Muscle of arm (tissue), 1 donor: ENCODE measurements at regions not wholly inside any gene's neighbourhood (a gene's known extent, or its start where the extent isn't known, plus 50 kb on each side); places are given as distances from the start of the nearest gene placed in this dataset.
"Not testable (repeated sequence)": the region's sequence is repeated elsewhere in the genome, so short reads cannot be mapped to it uniquely, and the experiment has no call there.

Experiments
- DNase-seq: peaks from one replicate; pipeline ENCODE4 v3.0.0-alpha.2; 2013

DNA sequence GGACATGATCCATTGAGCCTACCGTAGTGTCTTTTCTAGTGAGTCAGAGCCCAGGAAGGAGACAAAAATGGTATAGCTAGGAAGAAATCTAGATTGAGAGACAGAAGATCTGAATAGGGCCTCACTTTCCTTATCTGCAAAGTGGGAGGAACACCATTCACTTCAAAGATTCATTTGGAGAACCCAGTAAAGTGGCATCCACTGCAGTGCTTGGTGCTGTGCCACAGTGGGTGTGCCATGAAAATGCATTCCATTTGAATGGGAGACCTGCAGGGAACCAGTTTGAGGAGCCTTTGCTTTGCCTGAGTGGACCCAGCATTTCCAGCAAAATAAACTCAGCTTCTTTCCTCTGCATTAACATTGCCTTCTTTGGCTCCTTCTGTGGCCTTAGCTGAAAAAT is 470.5 kb upstream of the CADM1 start:
- DNase-seq, result no peak

DNA sequence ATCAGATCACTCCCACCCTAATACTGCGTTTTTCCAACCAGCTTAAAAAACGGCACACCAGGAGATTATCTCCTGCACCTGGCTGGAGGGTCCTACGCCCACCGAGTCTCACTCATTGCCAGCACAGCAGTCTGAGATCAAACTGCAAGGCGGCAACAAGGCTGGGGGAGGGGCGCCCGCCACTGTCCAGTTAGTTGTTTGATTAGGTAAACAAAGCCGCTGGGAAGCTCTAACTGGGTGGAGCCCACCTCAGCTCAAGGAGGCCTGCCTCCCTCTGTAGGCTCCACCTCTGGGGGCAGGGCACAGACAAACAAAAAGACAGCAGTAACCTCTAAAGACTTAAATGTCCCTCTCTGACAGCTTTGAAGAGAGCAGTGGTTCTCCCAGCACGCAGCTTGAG is 463.0 kb upstream of the CADM1 start:
- not testable (repeated sequence) for DNase-seq

GRCh38 chr11:115965767-115966504 is 461.7 kb upstream of the CADM1 start:
- no peak for DNase-seq

DNA sequence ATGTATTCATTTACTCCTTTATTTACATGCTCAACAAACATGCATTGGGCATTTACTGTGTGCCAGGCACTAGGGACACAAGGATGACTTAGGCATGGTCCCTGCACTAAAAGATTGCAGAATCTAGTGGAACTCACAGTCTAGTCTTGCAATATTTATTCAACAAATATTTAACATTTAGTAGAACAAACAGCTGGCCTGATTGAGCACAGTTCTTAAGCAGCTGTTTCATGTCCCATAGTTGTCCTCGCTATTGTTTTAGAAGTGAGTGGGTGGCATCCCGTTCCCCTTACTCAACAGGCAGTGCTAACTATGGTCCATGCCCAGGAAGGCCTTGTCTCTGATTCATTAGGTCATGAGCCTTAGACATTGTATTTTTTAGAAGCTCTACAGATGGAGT is 459.9 kb upstream of the CADM1 start:
- DNase-seq, result no peak

GRCh38 chr11:115963156-115963555 is 458.9 kb upstream of the CADM1 start:
- DNase-seq, result peak; percentile 41

DNA sequence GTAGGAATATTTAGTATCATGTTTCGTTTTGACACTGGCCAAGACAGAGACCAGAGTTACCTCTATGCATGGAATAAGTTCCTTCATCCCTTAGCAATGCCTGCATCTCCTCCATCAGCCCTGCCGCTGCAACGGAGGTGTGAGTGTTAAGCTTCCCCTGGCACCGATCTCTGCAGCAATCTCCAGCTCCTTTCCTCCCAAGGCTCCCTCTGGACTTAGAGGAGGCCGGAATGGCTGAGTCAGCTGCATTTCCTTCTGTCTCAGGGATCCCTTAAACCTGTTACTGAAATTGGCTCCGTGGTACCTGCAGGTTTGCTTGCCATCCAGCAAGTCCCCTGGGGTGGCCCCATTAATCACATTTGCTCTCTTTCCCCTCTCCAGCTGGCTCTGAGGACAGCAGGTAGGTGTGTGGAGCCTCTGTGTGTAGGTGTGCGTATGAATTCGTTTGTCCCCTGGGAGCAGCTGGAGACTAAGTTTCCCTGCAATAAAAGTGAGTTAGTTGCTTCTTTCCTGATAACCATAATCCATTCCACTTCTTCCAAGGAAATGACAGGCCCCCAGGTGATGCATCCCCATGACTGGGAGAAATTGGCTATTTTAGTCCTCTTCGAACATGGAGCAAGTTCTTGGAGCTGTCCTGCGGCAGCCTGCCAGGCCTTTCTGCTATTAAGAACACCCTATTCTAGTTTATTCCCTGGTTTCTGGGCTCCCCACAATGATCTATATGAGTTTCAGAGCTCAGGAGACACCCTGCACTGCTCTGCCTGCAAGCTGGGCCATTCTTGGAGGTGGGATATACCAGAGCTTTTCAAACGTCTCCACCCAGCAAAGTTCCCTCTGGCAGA is 457.2 kb upstream of the CADM1 start:
- no peak for DNase-seq

DNA sequence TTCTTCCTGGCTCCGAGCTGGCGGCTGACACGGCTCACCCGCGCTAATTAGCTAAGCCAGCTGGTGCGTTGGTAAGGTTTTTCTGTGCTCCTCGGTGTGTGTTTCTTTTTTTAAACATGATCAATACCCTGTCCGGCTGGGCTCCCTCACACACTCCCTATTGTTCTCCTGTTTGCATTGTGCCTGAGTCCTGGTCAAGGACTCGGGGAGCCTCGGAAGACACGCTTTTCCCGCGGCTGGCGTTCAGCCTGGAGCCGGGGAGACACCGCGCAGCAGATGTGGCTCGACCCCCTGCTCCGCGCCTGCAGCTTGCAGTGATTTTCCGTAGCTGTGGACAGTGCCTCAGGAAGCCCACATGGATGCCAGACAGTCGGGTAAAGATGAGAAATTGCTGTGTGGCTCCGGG is 454.9 kb upstream of the CADM1 start:
- no peak for DNase-seq

DNA sequence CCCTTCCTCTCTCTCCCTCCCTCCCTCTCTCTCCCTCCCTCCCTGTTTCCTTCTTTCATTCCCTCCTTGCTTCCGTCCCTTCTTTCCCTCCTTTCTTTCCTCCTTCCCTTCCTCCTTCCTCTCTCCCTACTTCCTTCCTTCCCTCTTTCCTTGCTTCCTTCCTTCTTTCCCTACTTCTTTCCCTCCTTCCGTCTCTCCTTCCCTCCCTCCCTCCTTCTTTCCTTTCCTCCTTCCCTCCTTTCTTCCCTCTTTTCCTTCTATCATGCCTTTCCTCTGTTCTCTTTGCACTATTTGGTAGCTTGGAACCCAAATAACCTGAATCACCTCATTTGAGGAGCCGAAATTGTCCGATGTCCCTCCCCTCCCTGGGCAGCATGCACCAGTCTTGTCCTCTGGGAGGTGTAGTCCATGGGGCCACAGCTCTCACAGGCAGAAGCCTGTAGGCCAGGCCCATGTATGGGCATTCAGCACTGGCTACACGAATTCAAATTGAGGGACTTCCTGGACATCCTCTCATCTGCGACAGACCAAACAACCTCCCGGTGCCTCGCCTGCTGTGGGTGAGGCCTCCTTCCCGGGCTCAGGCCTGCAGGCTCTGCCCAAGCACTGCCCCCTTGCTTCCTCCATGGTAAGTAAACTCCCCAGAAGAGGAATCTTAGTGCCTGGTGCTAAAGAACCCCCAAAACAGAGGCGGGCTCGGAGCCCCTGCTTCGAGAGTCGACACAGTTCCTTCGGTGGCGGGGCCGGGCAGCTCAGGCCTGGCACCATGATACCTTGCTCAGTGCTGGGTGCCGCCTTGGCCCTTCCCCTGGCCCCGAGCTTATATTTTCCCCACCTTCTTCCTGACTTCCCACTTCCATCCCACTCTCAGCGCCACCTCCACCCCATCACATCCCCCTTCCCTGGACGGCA is 454.1 kb upstream of the CADM1 start:
- DNase-seq, result no peak

GRCh38 chr11:115955803-115956202 is 451.6 kb upstream of the CADM1 start:
- DNase-seq, result no peak

DNA sequence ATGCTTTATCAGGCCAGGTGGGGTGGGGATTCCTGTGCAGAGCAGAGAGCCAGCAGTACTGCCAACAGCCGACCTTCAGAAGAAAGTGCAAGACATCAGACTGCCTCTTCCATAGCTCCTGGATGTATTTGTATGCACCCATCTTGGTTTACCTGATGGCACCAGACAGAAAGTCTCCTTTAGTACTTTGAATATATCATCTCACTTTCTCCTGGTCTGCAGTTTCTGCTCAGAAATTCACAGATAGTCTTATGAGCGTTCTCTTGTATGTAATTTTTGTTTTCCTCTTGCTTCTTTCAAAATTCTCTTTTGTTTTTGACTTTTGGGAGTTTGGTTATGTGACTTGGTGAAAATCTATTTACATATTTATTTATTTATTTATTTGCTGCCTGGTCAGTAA is 446.4 kb upstream of the CADM1 start:
- DNase-seq, result no peak

GRCh38 chr11:115944596-115944995 is 440.4 kb upstream of the CADM1 start:
- no peak for DNase-seq

DNA sequence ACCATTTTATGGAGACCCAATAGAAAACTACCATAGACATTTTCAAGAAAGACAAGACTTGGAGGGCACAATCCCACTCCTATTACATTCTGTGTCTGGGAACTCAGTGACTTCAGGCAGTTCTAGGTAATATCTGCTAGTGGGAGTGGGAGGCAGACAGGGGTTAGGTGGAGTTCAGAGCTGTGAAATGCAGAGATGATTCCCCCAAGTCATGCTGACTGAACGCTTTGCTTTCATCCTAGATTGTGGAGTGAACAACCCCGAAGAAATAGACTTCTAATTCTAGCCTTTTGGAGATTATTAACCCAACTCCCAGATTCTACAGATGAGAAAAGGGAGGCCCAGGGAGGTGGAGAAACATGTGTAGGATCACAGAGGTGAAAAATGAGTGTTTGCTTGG is 437.8 kb upstream of the CADM1 start:
- no peak for DNase-seq

- no peak for DNase-seq
Measured at GRCh38 chr11:115941481-115941993, 437.3 kb upstream of the CADM1 start.

DNA sequence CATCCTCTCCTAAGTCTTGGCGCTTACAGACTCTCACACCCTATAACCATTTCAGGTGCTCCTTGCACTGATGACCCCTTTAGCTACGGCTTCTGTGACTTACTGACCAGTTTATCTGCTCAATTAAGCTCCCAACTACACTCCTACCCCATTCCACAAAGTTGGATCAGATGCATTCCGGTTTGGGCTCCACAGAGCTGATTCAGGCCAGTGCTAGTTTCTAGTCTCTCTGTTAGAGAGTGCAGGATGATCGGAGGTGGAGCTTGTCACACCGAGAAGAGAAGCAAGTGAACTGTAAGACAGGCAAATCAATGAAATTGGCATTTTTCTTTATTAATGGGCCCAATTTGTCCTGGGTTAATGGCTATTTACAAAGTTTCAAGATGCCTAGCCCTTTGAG is 436.8 kb upstream of the CADM1 start:
- no peak for DNase-seq

DNA sequence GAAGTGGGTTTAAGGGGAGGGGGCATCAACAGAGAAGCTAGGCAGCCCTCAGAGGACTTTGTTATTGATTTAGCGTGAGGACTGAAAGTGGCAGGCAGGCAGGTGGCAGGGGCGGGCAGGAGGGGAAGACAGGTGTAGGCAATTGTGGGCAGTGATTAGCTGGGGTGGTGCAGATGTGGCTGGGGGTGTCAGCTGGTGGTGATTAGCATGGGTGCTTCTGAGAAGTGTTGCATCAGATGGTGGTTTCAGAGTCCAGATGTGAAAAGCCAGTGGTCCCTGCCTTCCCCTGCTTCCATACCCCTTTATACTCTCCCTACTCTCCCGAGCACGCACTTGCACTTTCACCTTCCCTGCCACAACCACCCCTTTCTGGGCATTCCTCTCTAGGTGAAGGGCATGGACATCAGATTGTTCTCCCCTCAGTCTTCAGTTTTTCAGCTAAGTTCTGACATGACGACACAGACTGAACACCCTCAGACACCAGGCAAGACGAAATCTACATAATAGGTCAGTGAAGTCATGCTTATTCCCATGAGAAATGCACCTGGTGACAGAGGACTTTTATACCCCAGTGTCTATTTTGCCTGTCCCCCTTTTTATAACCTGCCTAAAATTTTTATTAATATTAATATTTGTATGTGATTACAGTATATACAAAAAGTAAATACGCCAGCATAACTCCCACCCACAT is 435.7 kb upstream of the CADM1 start:
- no peak for DNase-seq

DNA sequence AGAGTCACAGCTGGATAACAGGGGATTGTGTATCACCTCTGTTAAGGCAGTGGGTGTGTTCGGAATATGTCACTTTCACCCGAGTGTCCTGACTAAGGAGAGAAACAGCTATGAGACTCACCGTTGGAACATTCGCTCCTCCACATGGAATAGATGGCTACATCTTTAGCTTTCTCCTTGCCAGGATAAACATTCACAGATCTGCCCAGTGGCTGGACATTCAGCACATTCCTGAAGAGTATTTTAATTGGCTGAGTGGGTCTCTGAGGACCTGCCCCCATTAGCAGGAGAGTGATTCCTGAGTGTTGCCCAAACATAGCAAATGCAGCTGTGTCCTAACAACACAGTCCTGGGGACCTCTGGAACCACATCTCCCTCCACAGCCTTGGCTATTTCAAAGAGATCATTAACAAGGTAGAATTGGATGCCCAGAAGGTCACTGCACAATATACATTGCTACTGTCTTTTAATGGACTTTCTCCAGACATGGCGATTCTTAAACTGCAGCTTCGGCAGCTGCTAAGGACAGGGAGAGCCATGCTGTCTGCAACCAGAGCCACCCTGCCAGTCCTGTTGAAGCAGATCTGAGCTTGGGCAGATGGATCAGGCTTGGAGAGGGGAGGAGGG is 435.0 kb upstream of the CADM1 start:
- DNase-seq, result no peak

- DNase-seq, result no peak
Measured at GRCh38 chr11:115933564-115933963, 429.3 kb upstream of the CADM1 start.

DNA sequence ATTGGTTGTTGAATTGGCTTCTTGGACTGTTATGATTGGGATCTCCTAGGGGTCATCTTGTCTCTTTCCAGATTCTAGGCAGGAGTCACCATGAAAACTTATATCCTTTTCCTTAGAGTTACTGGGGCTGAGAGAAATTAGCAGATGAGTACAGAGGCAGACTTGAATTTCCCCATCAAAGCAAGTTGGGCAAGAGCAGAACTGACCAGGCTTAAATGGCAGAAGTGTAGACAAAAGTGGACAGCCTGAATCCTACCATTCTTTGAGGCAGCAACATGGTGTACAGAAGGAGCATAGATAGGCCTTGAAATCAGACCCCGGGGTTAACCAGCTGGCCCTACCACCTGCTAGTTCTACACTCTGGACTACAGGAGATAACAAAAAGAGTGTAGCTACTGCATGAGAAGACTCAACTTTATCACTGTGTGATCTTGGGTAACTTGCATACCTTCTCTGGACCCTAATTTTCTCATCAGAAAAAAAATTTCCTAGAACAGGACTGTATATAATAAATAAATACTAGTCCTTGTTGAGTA is 427.4 kb upstream of the CADM1 start:
- no peak for DNase-seq

DNA sequence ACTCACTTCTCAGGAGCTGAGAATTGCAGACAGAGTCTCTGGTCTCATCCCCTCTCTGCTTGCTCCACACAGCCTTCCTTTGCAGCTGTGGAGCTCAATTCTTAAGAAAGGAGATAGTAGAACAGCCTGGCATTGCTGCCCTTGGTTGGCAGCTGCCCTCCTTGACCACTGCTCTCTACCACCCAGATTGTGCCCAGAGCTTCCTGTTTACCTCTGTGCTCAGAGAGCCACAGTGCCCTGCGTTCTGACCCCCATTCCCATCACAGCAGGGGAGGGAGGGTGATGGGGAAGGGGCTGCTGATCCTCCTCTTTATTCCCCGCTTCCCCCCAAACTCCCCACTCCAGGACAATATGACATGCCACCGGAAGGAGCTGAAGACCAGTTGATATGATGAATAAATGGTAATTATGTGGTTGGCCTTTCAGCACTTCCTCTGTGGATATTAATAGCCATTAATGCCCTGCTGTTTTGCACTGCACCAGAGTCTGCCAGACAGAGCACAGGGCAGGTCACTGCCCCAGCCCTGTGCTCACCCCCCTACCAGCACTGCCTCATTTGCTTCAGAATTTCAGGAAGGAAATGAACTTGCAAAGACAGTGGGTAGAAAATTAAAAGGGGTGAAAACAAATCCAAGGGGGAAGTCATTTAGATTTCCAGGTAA is 426.8 kb upstream of the CADM1 start:
- DNase-seq, result no peak

DNA sequence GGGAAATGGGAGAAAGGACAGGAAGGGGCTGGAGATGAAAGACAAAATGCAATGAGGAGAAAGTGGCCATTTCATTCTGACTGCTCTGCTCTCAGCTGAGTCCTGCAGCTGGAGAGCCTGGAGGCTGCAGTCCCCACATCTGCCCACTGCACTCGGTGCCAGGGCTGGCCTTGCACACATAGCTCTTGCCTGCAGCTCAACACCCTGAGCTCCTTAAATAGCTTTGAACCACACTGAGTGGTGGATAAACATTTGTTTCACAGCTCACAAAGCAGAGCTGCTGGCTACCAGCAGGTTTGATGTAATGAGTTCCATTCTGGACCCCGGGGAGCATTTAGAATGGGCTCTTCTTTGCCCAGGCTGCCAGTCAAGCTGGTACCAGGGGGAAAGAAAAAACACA is 426.1 kb upstream of the CADM1 start:
- no peak for DNase-seq
